Stimulated activated CD4-positive, alpha-beta T cell treated with anti-CD3 and anti-CD28 coated beads, Interleukin-1b, Interleukin-23, amount 100 ng/mL, for 48 hours (primary cell): ENCODE measurements at regions not wholly inside any gene's neighbourhood (a gene's known extent, or its start where the extent isn't known, plus 50 kb on each side); places are given as distances from the start of the nearest gene placed in this dataset.

ENCODE experiments used
- DNase-seq: peaks from one replicate; pipeline ENCODE4 v3.0.0-alpha.2; 2020

DNA sequence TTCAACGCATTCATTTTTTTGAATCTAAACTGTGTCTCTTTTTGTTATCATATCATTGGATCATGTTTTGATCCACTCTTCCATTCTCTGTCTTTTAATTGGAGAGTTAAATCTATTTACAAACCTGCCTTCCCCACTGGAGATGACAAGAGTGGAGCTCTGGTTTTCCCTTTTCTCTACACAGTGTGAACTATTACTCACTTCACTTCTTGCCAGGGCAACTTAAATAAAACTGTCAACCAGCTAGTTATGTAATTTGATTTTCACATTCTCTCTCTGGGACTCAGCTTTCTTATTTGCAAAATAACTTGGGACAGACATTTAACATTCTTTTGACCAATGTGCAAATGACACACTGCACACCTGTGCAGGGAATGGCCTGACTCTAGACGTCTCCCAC, 230.8 kb upstream of the CST7 start:
- DNase-seq, result no peak

DNA sequence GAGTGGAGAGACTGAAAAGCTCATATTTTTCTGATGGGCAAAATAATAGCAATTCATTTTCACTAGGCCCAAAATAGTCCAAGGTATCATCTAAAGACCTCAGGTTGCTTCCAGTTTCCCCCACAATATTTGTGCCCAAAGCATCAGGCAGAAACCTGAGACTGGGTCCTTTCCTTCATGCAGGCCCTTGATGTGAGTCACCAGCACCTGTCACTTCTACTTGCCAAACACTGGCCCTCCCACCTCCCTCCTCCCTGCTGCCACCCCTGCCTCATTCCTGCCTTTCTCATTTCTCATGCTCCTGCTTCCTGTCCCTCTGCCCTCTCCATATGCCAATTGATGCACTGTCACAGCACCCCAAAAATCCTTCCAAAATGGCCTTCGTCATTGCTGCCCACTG, 230.4 kb upstream of the CST7 start:
- no peak for DNase-seq

DNA sequence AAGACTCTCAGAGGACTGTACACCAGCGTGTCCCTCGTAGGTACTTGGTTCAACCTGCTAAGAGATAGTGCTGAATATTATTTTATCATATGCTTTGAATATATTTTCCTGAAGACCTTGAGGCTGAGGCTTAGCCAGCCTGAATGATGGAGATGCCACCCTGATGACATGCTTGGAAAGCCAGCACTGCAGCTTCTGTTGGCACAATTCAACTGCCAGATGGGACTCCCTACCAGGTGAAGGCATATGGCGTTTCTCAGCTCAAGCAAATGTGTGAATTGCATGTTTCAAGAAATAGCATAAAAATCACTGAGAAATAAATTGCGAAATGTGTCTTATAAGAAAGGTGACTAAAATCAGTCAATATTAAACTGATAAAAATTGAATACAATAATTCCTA, 228.1 kb upstream of the CST7 start:
- DNase-seq, result no peak

DNA sequence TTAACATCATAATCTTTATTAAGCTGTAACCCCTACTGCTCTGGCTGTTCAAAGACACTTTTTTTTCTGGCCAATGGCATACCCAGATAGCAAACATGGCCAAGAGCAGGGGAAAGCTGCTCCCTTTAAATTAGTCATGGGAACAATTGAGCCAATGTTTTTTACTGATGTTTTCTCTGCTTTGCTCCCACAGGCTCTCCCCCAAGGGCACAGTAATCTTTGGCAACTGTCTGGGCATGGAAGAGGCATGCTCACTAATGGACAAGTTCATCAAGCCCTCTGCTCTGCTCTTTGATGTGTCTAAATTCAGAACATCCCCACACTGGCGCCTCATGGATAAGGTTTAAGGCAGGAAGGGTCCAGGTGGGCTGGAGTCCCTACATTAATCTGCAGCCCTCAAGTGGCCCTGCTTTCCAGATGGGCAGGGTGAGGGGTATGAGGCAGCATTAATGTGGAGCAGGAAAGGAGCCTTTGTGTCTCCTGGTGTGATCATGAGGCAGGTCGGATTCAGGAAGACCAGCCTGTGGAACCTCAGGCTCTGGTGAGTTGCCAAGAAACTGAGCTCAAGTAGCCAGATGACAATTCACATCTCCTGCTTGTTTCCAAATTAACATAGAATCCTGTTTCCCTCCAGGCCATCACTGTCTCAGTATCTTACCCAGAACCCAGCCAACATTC, 227.0 kb upstream of the CST7 start:
- DNase-seq, result no peak

DNA sequence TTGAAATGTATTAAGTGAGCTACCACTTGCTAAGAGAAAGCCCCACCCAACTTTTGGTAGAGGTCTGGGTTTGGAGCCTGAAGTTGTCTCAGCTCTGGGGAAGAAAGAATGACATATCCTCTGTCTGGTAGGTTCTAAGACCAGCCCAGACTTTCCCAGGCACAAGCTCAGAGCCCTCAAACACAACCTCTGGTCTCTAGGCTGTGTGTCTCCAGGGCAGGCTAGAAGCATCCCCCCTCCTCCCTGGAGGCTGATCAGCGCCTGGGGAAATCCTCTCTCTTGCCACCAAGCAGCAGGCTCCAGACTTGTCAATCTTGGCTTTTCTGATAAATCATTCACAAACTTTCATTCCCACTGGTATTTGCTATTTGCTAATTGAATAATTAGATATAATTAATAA, 226.5 kb upstream of the CST7 start:
- no peak for DNase-seq

DNA sequence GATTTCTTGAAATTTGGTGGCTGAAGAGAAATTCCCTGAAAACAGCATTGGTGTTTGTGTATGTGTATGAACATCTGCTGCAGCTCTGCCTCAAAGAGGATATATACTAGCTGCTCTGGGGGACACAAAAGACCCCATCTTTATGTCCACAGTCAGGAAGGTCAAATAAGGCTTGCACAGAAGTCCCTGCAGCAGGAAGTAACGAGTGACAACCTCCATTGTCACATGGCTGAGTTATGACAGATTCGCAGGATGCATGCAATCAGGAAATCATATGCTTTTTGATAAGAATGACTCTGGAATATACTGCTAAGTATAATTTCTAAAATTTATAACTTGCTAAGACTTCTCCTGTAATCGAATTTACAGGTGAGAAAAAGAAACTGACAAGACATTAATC, 225.9 kb upstream of the CST7 start:
- no peak for DNase-seq

DNA sequence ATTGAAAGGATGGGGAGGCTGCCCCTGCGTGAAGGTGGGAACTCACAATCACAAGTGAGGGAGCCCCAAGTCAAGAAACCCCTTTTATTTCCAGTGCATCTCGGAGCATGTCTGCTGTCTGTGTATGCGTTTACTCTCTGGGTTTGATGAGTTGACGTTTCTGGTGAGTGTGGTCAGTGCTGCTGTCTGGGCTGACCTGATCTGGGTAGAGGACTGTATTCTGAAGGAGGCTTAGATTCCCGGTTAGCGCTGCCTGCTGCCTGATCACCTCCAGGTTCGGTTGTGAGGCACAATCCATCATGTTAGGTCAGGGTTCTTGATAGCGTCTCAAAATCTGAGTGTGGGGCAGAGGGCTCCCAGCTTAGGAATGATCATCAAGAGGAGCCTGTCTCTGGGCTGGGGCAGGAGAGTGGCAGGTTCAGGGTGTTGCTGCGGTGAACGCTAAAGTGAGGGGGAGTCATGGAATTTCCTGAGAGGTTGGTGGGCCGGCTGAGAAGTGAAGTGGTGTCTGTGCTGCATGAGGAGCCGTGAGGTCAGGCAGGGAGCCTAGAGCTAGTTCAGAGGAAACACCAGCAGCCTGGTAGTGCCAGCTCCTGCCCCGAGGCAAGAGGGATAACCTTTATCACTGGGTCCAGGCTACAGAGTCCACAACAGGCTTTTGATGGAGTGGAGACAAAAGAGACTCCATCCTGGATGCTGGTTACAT, 225.3 kb upstream of the CST7 start:
- DNase-seq, result no peak

DNA sequence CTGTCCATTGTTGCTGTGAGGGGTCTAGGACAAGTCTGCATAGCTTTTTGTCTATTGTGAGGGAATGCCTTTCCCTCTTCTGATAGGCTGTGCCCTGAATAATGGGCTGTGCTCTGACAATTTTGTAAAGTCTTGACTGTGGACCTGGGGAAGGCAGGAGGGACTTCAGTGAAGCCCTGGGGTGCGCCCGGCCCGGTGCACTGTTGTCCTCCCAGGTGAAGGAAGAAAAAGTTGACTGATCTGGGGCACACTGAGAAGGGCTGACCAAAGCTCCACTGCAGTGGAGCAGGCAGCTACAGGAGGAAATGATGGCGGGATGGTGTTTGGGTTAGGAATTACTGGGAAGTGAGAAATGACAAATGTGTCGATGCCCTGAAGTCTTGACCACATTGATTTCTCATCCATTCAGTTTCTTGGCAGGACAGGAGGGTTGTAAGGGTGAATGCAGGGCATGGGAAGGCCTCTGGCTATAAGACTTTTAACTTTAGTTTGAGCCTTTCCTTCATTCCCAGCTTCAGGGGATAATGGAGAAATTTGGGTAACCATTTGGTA, 224.0 kb upstream of the CST7 start:
- no peak for DNase-seq

DNA sequence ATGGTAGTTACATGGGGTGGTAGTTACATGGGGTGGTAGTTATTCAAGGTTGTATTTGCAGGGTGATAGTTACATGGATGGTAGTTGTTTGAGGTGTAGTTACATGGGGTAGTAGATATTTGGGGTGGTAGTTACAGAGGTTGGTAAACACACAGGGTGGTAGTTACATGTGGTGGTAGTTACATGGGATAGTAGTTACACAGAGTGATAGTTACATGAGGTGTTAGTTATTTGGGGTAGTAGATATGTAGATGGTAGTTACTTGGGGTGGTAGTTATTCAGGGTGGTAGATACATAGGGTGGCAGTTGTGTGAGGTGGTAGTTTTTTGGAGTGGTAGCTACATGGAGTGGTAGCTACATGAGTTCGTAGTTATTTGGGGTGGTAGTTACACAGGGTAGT, 221.3 kb upstream of the CST7 start:
- no peak for DNase-seq

DNA sequence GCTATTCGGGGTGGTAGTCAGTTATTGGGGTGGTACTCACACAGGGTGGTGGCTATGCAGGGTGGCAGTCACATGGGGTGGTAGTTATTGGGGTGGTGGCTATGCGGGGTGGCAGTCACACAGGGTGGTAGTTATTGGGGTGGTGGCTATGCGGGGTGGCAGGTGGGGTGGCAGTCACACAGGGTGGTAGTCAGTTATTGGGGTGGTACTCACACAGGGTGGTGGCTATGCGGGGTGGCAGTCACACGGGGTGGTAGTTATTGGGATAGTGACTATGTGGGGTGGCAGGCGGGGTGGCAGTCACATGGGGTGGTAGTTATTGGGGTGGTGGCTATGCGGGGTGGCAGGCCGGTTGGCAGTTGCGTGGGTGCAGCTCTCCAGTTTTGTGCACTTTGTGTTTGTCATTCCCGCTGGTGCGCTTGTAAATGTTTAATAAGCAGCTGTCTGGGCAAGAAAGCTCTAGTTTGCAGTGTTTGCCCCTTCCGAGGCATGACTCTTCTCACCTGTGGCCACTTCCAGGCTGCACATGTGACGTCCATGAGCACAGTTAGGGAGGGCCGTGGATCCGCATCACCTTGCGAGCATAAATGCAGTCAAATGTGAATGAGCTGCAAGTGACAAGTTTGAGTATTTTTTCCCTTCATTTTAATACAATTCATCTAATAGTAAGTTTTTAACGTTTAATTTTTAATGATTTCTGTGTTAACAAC, 219.0 kb upstream of the CST7 start:
- DNase-seq, result no peak

DNA sequence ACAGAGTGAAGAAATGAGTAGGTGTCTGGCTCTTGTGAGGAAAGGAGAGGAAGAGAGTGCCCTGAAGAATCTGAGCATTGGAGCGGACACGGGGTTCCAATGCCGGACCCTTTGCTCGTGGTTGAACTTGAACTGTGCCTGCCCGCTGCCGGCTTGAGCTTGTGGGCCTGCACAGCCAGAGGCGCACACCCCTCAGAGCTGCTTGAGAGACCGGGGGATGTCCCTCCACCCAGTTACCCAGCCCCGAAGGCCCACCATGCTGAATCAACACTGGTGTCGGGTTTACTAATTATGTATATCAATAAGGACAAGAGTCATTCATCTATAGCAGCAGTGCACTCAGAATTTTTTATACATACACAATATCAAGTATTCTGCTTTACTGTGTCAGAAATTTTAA, 218.3 kb upstream of the CST7 start:
- no peak for DNase-seq

DNA sequence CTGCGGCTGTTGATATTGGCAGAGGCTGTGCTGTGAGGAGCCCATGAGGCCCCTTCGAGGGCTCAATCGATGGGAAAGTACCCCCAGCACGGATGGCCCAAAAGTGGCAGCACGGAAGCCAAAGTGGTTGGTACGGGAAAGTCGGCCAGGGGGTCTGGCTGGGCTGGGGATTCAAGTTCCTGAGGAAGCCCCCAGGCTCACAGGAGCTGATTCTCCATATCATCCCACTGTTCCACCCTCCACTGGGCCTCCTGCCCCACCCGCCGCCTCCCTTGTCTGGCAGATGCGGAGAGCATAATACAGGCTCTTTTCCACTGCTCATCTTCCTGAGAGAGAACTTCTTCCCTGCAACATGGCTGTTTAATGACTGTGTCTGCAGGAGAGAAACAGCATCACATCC, 217.8 kb upstream of the CST7 start:
- DNase-seq, result no peak

DNA sequence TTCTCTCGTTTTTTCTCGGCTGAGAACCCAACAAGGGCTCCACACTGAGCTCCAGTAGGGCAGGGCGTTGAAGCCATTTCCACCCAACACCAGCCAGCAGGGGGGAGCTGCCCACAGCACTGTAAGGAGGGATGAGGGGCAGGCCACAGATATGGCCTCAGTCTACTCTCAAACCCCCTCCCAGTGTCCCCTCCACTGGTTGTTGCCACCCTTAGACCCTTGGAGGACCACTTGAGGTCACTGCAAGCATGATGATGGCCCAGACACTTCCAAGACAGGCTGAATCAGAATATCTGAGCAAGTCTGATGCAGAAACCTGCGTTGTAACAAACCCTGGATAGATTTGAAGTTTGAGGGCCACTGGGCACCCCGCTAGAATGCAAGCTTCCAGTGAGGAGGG, 217.0 kb upstream of the CST7 start:
- no peak for DNase-seq

DNA sequence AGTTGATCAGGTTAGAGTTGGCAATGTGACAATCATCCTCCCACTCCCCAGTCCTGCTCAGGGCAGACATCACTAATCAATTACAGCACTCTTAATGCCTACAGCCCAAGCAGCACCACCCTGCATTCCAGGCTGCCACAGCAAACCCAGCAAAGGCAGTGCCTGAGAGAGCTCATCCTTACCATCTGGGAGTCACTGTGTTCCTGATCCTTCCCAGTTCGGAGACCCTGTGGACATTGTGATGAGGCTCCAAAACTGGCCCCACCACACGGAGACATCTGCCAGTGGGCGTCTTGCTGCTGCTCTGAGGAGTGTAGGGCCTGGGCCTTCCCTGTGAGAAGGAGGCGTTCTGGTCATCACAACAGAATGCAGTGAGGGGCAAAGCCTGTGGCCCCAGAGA, 216.5 kb upstream of the CST7 start:
- DNase-seq, result no peak

DNA sequence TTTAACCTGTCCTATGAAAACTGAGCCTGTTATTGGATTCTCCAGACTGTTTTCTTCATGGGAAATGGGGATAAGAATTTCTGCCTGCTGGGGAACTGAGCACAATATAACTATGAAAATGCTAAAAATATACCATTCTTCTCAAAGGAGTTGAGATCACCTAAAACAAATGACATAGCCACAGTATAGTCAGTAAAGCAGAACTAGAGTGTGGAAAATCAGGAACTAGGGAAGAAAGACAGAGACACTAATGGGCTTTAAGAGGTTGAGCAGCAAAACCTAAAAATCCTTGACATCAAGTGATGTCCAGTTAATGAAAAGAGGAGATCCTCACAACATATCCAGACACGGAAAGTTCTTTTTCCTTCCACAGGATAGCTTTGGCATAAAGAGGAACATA, 215.7 kb upstream of the CST7 start:
- DNase-seq, result no peak

DNA sequence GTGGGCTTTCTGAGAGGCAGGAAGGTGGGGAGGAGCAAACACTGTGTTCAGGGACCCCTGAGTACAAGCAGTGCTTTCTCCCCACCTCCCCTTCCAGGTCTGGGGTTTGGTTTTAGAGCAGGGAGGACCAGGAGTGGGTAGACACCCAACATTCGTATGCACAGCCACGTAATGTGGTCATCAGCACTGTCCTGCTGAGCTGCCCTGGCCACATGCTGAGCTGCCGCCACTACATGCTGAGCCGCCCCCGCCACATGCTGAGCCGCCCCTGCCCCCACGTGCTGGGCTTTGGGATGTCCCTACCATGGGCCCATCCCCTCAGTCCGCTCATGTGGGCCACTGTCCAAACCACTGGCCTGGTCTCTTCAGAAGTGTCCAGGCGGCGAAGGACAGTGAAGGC, 214.9 kb upstream of the CST7 start:
- no peak for DNase-seq

DNA sequence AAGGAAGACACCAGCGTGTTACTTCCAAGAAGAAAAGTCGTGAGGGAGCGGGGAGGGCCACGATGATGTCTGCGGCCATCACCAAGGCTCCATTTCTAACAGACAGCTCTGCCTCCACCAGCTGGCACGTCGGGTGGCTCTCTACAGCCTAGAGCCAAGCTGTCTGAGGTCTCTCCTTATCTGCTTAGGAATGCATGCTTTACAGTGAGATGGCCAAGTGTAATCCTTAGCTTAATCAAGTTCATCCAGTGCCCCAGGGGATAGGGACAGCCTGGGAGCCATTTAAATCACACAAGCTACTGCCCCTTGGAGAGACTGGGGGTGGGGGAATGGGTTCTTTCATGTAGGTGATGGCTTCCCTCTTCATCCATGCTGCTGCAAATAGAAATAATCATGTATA, 213.8 kb upstream of the CST7 start:
- no peak for DNase-seq

DNA sequence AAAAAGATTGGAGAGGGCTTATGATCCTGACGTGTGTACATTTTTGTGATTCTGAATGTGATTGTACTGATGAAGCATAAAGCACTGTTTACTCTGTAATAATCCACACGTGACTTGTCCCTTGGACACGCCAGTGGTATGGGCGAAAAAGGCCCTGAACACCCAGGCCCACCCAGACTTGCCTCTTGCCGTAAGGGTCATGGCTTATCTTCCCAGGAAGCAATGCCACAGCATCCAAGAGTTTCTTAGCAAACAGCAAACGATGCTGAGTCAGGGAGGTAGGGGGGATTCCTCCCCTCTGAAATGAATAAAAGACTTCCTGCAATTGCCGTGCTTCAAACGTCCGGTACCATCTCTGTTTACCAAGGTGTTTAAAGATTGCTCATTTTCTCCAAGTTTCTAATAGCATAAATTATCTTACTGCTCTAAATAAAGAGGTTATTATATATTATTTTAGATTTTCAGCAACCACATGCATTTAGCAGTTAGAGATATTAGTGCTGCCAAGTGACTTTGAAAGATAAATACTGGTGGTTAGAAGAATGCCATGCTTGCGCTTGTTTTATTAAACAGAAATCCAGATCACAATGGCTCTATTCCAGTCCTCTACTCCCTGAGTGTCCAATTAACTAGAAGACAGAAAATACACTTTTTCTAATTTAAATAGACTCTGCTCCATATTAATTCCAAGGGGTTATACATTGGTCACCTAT, 212.8 kb upstream of the CST7 start:
- DNase-seq, result no peak

DNA sequence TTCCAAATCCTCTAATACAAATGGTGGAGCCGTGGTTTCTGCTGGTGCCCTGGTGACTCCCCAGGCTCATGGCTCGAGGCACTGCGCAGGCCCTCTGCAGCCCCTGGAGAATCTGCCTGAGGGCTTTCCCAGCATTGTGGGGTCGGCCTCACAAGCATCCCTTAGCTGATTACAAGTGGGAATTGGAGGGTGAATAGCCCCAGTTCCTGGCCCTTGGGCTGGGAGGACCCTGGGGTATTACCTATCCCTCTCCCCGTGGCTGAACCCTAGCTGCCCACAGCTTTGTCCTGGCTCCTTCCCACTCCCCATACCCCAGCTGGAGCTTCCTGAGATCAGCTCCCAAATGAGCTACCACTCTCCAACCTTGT, 212.2 kb upstream of the CST7 start:
- no peak for DNase-seq

DNA sequence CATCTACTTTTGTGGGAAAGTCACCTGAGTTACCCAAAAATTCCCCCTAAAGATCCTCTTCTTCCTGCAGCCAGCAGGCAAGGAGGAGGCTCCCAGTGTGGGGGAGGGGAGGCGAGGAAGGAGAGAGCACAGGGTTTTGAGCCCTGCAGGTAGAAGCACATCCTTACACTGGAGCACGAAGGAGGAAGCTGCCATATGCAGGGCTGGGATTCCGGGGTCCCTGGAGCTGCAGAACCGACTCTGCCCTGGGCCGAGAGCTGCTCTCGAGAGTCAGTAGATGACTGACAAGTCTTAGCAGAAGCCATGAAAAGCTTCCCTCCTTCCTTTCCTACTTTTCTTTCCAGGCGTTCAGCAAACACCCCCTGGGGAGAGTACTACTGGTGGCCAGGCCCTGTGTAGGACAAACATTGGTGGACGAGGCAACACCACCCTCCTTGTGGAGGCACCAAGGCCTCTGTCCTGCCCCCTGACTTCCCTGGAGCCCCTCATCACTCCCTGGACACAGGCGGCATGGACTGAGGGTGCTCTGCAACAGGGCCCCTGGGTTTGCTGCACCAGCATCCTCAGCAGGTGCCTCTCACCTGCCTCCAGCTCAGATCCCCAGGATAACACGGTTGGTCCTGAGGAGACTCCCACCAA, 211.7 kb upstream of the CST7 start:
- no peak for DNase-seq

DNA sequence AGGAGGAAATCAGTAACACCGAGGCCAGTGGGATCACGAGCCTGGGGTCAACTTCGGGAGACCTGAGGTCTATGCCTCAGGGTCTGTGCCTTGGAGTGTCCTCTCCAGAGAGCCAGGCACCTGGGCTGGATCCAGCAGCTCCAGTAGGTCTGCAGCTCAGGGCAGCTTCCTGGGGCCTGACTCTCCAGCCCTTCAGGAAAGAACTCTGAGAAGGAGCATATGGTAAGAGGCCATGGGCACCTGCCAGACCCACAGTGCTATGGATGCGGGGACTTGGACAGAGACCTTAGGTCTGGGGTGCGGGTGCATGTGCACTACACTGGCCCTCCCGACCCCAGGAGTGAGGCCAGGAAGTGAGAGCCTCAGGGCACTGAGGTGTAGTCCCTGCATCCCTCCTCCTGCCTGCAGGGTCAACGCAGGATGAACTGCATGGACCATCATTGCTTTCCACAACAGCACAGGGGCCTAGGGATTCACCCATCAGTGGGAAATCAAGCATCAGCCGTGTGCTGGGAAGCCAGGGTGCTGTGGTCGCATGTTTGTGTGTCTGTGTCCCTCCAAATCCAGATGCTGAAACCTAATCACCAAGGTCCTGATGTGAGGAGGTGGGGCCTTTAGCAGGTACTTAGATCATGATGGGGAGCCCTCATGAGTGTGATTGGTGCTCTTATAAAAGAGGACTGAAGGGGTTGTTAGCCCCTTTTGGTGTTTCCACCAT, 210.9 kb upstream of the CST7 start:
- no peak for DNase-seq

DNA sequence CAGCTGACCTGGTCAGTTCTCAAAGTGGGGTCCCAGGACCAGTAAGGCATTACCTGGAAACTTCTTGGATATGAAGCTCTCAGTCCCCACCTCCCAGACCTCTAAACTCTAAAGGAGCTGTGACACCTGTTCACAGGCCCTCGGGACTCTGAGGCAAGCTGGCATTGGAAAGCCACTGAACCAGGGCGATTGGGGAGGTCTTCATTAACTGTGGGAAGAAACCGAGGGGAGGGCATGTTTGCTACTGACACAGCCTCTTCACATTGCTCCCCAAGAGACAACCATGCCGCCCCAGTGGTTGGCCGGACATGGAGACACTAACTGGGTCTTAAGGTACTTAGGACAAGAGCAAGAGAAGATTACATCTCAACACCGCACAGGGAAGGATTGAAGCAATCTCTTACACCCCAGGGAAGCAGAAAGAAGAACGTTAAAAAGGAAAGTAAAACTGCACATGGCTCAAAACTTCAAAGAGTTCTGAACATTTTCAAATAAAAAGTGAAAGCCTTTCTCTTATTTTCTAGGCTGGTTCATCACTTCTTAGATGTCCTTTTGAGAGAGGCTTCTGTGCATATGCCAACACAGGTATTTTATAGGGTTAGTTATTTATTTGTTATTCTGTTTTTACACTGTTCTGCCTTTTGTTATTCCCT, 210.0 kb upstream of the CST7 start:
- DNase-seq, result no peak
